NT2/D1 (cell line): ENCODE measurements at regions not wholly inside any gene's neighbourhood (a gene's known extent, or its start where the extent isn't known, plus 50 kb on each side); places are given as distances from the start of the nearest gene placed in this dataset.
"Not testable (repeated sequence)": the region's sequence is repeated elsewhere in the genome, so short reads cannot be mapped to it uniquely, and the experiment has no call there.

ENCODE experiments used
- DNase-seq: peaks from one replicate; pipeline ENCODE4 v3.0.0-alpha.2; 2011; ENCODE audit warnings: low read depth, low spot score
- H3K27me3 ChIP-seq: 2 replicates; pipeline ENCODE4 v1.6.0; 2011; ENCODE audit warnings: mild to moderate bottlenecking; ENCODE audit not compliant: insufficient read length, insufficient read depth
- H3K36me3 ChIP-seq: 2 replicates; pipeline ENCODE4 v1.6.1; 2011; ENCODE audit warnings: mild to moderate bottlenecking, low read length, mixed read lengths; ENCODE audit not compliant: insufficient read depth, insufficient read length
- H3K4me1 ChIP-seq: 2 replicates; pipeline ENCODE4 v1.5.1; 2011; ENCODE audit not compliant: insufficient read depth, insufficient read length
- H3K4me3 ChIP-seq: 2 replicates; pipeline ENCODE4 v1.5.1; 2011; ENCODE audit warnings: low read depth; ENCODE audit not compliant: insufficient read length
- H3K9ac ChIP-seq: 2 replicates; pipeline ENCODE4 v1.6.0; 2011; ENCODE audit warnings: low read depth; ENCODE audit not compliant: insufficient read length
- H3K9me3 ChIP-seq: 2 replicates; pipeline ENCODE4 v1.5.1; 2011; ENCODE audit warnings: mild to moderate bottlenecking, low read length; ENCODE audit not compliant: insufficient read depth
- SUZ12 ChIP-seq: IDR thresholded peaks from 2 replicates; pipeline ENCODE4 v1.6.1; 2011; ENCODE audit not compliant: insufficient read length, insufficient read depth; ENCODE audit errors: extremely low read depth
- YY1 ChIP-seq: IDR thresholded peaks from 2 replicates; pipeline ENCODE4 v1.6.1; 2011; ENCODE audit not compliant: insufficient read length, insufficient read depth
- ZNF274 ChIP-seq: IDR thresholded peaks from 2 replicates; pipeline ENCODE4 v1.6.1; 2011; ENCODE audit warnings: mild to moderate bottlenecking, low read depth, low read length

GRCh38 chr5:85395526-85395925, 1010.8 kb upstream of the EDIL3 start:
- Histone ChIP-seq H3K4me3 (no peak overlapping the region), H3K36me3 (no peaks in the 10 kb centered on the region), H3K9me3 (no peaks in the 10 kb centered on the region), H3K27me3 (no peaks in the 10 kb centered on the region), H3K9ac (no peak overlapping the region), H3K4me1 (no peaks in the 10 kb centered on the region)
- TF ChIP-seq SUZ12 (no peak), YY1 (no peak), ZNF274 (no peak)
- no peak for DNase-seq

DNA sequence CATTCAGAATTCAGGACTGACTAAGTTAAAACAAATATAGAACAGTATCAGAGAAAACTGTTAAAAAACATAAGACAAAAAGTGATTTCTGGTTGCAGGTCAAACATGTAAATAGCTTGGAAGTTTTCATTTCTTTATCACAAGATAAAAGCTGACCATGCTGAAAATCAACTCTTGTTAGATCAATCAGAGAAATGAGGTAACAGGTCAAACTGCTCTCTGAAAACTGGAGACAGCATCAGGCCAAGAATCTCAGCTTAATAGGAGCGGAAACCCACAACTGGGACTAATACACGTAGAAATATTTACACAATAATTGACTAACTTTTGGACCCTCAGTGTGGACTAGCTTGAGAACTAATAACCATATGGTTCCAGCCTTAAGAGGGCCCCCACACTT, 1012.8 kb upstream of the EDIL3 start:
- Histone ChIP-seq H3K4me1 (no peaks in the 10 kb centered on the region), H3K27me3 (no peaks in the 10 kb centered on the region), H3K36me3 (no peaks in the 10 kb centered on the region), H3K4me3 (no peak overlapping the region), H3K9ac (no peak overlapping the region), H3K9me3 (no peaks in the 10 kb centered on the region)
- TF ChIP-seq ZNF274 (no peak), YY1 (no peak), SUZ12 (no peak)
- no peak for DNase-seq

GRCh38 chr5:85428426-85428934, 1043.8 kb upstream of the EDIL3 start:
- Histone ChIP-seq H3K9ac (no peak overlapping the region), H3K4me3 (no peak overlapping the region), H3K4me1 (no peaks in the 10 kb centered on the region), H3K9me3 (peaks cover 13% of the 10 kb centered on the region; the same call in 1 of the 2 replicates), H3K36me3 (no peaks in the 10 kb centered on the region), H3K27me3 (no peaks in the 10 kb centered on the region)
- DNase-seq: no peak
- TF ChIP-seq ZNF274: no peak
- no peak for TF ChIP-seq SUZ12
- no peak for TF ChIP-seq YY1

DNA sequence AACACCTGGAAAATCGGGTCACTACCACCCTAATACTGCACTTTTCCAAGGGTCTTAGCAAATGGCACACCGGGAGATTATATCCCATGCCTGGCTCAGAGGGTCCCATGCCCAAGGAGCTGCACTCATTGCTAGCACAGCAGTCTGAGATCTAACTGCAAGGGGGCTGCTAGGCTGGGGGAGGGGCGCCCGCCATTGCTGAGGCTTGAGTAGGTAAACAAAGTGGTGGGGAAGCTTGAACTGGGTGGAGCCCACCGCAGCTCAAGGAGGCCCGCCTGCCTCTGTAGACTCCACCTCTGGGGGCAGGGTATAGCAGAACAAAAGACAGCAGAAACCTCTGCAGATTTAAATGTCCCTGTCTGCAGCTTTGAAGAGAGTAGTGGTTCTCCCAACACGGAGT, 1047.0 kb upstream of the EDIL3 start:
- H3K4me3 ChIP-seq, H3K4me1 ChIP-seq, H3K36me3 ChIP-seq: not testable (repeated sequence)

GRCh38 chr5:85441156-85441555, 1056.5 kb upstream of the EDIL3 start:
- Histone ChIP-seq H3K9ac (no peak overlapping the region), H3K4me1 (no peaks in the 10 kb centered on the region), H3K9me3 (no peaks in the 10 kb centered on the region), H3K4me3 (no peak overlapping the region), H3K36me3 (no peaks in the 10 kb centered on the region), H3K27me3 (no peaks in the 10 kb centered on the region)
- no peak for DNase-seq
- TF ChIP-seq YY1 (no peak), SUZ12 (no peak), ZNF274 (no peak)

More for the DNA sequence above, 1047.0 kb upstream of the EDIL3 start:
- not testable (repeated sequence) for H3K9ac ChIP-seq, H3K27me3 ChIP-seq, DNase-seq
- H3K9me3 ChIP-seq: peaks cover 13% of the 10 kb centered on the region; the same call in 1 of the 2 replicates

DNA sequence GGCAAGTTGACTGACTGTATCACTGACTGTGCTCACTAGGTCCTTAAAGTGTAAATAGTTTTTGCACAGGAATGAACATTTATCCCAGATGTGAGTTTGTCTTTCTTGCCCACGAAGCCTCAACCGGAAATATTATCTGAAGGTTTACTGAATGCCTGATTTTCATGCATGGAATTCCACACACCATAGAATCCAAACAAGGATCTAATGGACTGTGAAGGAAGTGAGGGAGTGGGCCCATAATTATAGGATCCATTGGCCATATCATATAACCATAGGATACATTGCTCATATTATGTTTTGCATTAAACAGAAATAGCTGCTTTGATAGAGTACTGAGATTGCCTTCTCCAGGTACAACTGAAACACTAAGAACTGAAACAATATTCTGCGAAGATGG, 1057.2 kb upstream of the EDIL3 start:
- no peak overlapping the region for H3K9ac ChIP-seq
- H3K36me3 ChIP-seq: no peaks in the 10 kb centered on the region
- H3K4me1 ChIP-seq: no peaks in the 10 kb centered on the region
- DNase-seq: no peak
- no peak overlapping the region for H3K4me3 ChIP-seq
- TF ChIP-seq ZNF274: no peak
- no peak for TF ChIP-seq YY1
- TF ChIP-seq SUZ12: no peak
- no peaks in the 10 kb centered on the region for H3K9me3 ChIP-seq
- H3K27me3 ChIP-seq: no peaks in the 10 kb centered on the region

GRCh38 chr5:85452322-85453025, 1067.8 kb upstream of the EDIL3 start:
- H3K36me3 ChIP-seq: no peaks in the 10 kb centered on the region
- H3K9ac ChIP-seq: no peak overlapping the region
- TF ChIP-seq YY1: no peak
- TF ChIP-seq SUZ12: no peak
- H3K4me3 ChIP-seq: no peak overlapping the region
- H3K27me3 ChIP-seq: no peaks in the 10 kb centered on the region
- H3K9me3 ChIP-seq: no peaks in the 10 kb centered on the region
- H3K4me1 ChIP-seq: no peaks in the 10 kb centered on the region
- DNase-seq: no peak

DNA sequence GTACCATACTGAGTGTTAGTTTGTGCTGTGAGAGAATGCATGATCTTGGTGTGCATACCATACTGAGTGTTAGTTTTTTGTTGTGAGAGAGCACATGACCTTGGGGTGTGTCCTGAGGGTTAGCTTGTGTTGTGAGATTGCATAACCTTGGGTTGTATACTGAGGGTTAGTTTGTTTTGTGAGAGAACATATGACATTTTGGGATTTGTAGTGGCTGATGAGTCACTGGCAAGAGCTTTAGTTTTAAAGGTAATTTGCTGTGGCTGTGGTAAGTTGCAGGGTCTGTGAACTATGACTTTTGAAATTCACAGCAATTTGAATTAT, 1068.3 kb upstream of the EDIL3 start:
- H3K9ac ChIP-seq: no peak overlapping the region
- no peaks in the 10 kb centered on the region for H3K9me3 ChIP-seq
- no peaks in the 10 kb centered on the region for H3K27me3 ChIP-seq
- H3K4me1 ChIP-seq: no peaks in the 10 kb centered on the region
- no peak for DNase-seq
- TF ChIP-seq SUZ12 (no peak), ZNF274 (no peak), YY1 (no peak)
- no peak overlapping the region for H3K4me3 ChIP-seq
- no peaks in the 10 kb centered on the region for H3K36me3 ChIP-seq
